Sigmoid colon (tissue), 6 donors: ENCODE measurements at regions not wholly inside any gene's neighbourhood (a gene's known extent, or its start where the extent isn't known, plus 50 kb on each side); places are given as distances from the start of the nearest gene placed in this dataset.

Experiments used
- DNase-seq: peaks from one replicate; pipeline ENCODE4 v3.0.0-alpha.2; 2019
- H3K27ac ChIP-seq, 4 donors: fragments of 200-600 bp; sonication (generic); one replicate each; pipeline ENCODE4 v1.5.1; 2016 to 2019; ENCODE audit warnings: mild to moderate bottlenecking in 1 of 4
- H3K27me3 ChIP-seq, 3 donors: fragments of 200-600 bp; sonication (generic); one replicate each; pipeline ENCODE4 v1.5.1; 2019; ENCODE audit warnings: mild to moderate bottlenecking in 1 of 3
- H3K36me3 ChIP-seq, 4 donors: fragments of 200-600 bp; sonication (generic); one replicate each; pipeline ENCODE4 v1.5.1; 2016 to 2019
- H3K4me1 ChIP-seq, 4 donors: fragments of 200-600 bp; sonication (generic); one replicate each; pipeline ENCODE4 v1.5.1; 2017 to 2019
- H3K4me3 ChIP-seq, 4 donors: fragments of 200-600 bp; sonication (generic); one replicate each; pipeline ENCODE4 v1.5.1; 2017 to 2019; ENCODE audit warnings: mild to moderate bottlenecking in 2 of 4, moderate library complexity in 1 of 4
- H3K9me3 ChIP-seq, 4 donors: fragments of 200-600 bp in 3 of 4; sonication (generic) in 3 of 4; one replicate each; pipeline versions ENCODE4 v1.5.1 to v1.6.1; 2013 to 2019
- CTCF ChIP-seq, 4 experiments: fragments of 450-650 bp in 3 of 4; fragments of 200-600 bp in 1 of 4; IDR thresholded peaks; one replicate each; pipeline ENCODE4 v1.5.1; 2016 to 2019; ENCODE audit warnings: antibody characterized with exemption in 4 of 4, mild to moderate bottlenecking in 3 of 4, moderate library complexity in 2 of 4
- EP300 ChIP-seq, 4 donors: sonication (generic); formaldehyde crosslinking; IDR thresholded peaks; one replicate each; pipeline ENCODE4 v1.6.1; 2017; ENCODE audit warnings: antibody characterized with exemption in 4 of 4
- POLR2A ChIP-seq, 2 donors: fragments of 450-650 bp; IDR thresholded peaks; one replicate each; pipeline ENCODE4 v1.6.1; 2016; ENCODE audit warnings: antibody characterized with exemption in 2 of 2, mild to moderate bottlenecking in 2 of 2, moderate library complexity in 2 of 2
- POLR2AphosphoS5 ChIP-seq, 4 donors: sonication (generic); formaldehyde crosslinking; IDR thresholded peaks; one replicate each; pipeline ENCODE4 v1.6.1; 2017; ENCODE audit warnings: antibody characterized with exemption in 4 of 4
- WGBS, 2 donors: extraction: QIAGEN DNeasy Blood & Tissue Kit; methylation state at CpG; one replicate each; pipeline ENCODE4 v1.1.7; 2013; 5-methylcytosine and 5-hydroxymethylcytosine counted together
- intact Hi-C: fragments of 100-400 bp; cut with DNase I; formaldehyde crosslinking; loops from one replicate; pipeline ENCODE4 v1.15.1; 2023
- donor health status: healthy with polysubstance abuse.
- donor health status: healthy.

DNA sequence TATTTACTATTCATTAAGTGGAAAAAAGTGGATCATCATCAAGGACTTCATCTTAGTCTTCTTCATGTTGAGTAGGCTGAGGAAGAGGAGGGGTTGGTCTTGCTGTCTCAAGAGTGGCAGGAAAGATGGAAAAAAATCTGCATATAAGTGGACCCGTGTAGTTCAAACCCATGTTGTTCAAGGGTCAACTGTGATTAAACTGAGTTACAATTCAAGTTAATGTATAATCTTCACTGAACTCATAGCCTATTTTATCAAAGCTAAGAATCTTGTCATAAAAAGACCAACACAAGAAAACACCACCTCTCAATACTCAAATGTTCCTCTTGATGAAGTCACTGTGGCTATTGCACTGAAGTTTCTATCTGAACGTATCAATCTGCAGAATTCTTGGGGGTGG lies 260.2 kb downstream of the FNDC1 start:
- no peak for TF ChIP-seq POLR2AphosphoS5 (IDR thresholded peaks at IDR 0.05)
- TF ChIP-seq POLR2A (IDR thresholded peaks at IDR 0.05), result no peak
- no peak for TF ChIP-seq CTCF (IDR thresholded peaks at IDR 0.05)
- TF ChIP-seq EP300 (IDR thresholded peaks at IDR 0.05), result no peak
- Histone ChIP-seq H3K9me3 (peaks cover 0 to 13% (median 6%) of the 10 kb centered on the region in 4 donors), H3K27me3 (no peaks in the 10 kb centered on the region), H3K36me3 (no peaks in the 10 kb centered on the region), H3K4me1 (no peaks in the 10 kb centered on the region), H3K27ac (no peak overlapping the region), H3K4me3 (no peak overlapping the region)
- WGBS, 2 donors, result 10 to 56% methylated on average over 2 of the region's 2 CpGs
- no peak for DNase-seq
- intact Hi-C loops, result no loop called here

- TF ChIP-seq POLR2A (IDR thresholded peaks at IDR 0.05) (no peak), EP300 (IDR thresholded peaks at IDR 0.05) (no peak), POLR2AphosphoS5 (IDR thresholded peaks at IDR 0.05) (no peak), CTCF (IDR thresholded peaks at IDR 0.05) (no peak)
- Histone ChIP-seq H3K27me3 (no peaks in the 10 kb centered on the region), H3K36me3 (no peaks in the 10 kb centered on the region), H3K9me3 (peaks cover 0 to 3% (median 0%) of the 10 kb centered on the region in 4 donors), H3K4me1 (no peaks in the 10 kb centered on the region), H3K27ac (no peak overlapping the region), H3K4me3 (no peak overlapping the region)
- DNase-seq, result no peak
- 53 to 61% methylated on average over 3 of the region's 3 CpGs for WGBS, 2 donors
- intact Hi-C loops, result no loop called here
These were observed 258.6 kb downstream of the FNDC1 start for GRCh38 chr6:159427771-159428170.

DNA sequence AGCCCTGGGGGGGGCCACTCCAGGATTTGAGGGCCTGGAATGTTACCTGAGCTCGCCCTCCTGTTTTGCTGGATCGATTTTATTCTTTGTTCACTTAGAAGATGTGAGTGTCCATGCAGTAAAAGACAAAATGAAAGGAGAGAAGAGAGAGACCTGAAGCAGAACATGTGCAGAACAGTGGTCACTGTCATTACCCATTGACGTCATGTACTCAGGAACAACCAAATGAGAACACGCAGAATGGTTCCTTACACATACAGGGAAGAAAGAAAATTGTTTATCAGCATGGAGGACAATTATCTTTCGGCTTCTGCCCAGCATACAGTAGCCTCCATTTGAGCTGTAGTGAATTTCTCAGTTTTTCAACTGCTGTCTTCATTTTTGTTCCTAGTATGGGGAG lies 258.1 kb downstream of the FNDC1 start:
- 90 to 91% methylated on average over 5 of the region's 5 CpGs for WGBS, 2 donors
- no peaks in the 10 kb centered on the region for H3K36me3 ChIP-seq
- H3K27me3 ChIP-seq, result no peaks in the 10 kb centered on the region
- no peak overlapping the region for H3K27ac ChIP-seq
- no peak for TF ChIP-seq POLR2AphosphoS5 (IDR thresholded peaks at IDR 0.05)
- TF ChIP-seq EP300 (IDR thresholded peaks at IDR 0.05), result no peak
- TF ChIP-seq CTCF (IDR thresholded peaks at IDR 0.05), result no peak
- no peak for TF ChIP-seq POLR2A (IDR thresholded peaks at IDR 0.05)
- intact Hi-C loops, result no loop called here
- H3K9me3 ChIP-seq, result peaks cover 0 to 3% (median 0%) of the 10 kb centered on the region in 4 donors
- DNase-seq, result no peak
- H3K4me3 ChIP-seq, result no peak overlapping the region
- H3K4me1 ChIP-seq, result no peaks in the 10 kb centered on the region

DNA sequence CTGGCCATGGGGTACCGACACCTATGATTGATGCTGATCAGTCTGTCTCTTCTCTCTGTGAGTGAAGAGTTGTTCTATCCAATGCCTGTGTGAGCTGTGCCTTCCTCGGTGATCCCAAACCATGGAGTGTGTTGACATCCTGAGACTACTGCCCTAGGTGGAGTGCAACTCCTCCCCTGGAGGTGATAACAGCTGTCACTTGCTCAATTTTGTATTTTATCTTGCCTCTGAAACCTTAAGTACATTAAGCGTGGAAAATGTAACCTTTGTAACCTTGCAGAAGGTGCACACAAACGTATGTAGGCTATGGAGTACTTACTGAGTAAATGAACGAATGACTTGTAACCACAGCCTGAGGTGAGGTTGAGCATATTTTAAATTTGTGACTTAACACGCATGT lies 256.2 kb downstream of the FNDC1 start:
- DNase-seq, result no peak
- intact Hi-C loops, result no loop called here
- H3K9me3 ChIP-seq, result no peaks in the 10 kb centered on the region
- TF ChIP-seq POLR2A (IDR thresholded peaks at IDR 0.05) (no peak), POLR2AphosphoS5 (IDR thresholded peaks at IDR 0.05) (no peak), EP300 (IDR thresholded peaks at IDR 0.05) (no peak), CTCF (IDR thresholded peaks at IDR 0.05) (no peak)
- H3K4me1 ChIP-seq, result no peaks in the 10 kb centered on the region
- H3K27ac ChIP-seq, result no peak overlapping the region
- H3K4me3 ChIP-seq, result no peak overlapping the region
- H3K27me3 ChIP-seq, result no peaks in the 10 kb centered on the region
- WGBS, 2 donors, result 81 to 87% methylated on average over 6 of the region's 6 CpGs
- H3K36me3 ChIP-seq, result no peaks in the 10 kb centered on the region
